GM19099 (cell line): ENCODE measurements at regions not wholly inside any gene's neighbourhood (a gene's known extent, or its start where the extent isn't known, plus 50 kb on each side); places are given as distances from the start of the nearest gene placed in this dataset.

Source experiments
- POLR2A ChIP-seq: IDR thresholded peaks from 3 replicates; pipeline ENCODE4 v1.6.1; 2011; ENCODE audit warnings: low read depth; ENCODE audit not compliant: insufficient read length; ENCODE audit errors: extremely low read depth

- no peak for TF ChIP-seq POLR2A
These were observed 232.3 kb downstream of the HAUS1 start for GRCh38 chr18:46336278-46337111.

DNA sequence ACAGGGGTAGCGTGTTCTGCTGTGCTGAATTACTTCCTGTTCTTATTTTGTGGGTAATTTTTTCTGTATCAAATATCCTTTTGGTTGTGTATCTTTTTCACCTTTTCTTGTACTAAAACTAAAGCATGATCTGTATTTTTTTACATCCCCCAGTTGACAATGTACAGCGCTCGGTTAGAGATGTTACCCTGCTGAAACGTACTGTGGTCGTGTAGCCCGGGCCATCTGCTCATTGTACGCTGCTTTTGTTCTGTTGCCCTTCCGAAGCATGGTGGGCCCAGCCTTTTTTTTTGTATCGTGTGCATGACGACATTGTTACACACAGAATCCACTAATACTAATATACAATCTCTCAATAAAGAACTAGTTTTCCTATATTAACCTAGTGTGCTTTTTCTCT is 233.1 kb downstream of the HAUS1 start:
- TF ChIP-seq POLR2A, result no peak

DNA sequence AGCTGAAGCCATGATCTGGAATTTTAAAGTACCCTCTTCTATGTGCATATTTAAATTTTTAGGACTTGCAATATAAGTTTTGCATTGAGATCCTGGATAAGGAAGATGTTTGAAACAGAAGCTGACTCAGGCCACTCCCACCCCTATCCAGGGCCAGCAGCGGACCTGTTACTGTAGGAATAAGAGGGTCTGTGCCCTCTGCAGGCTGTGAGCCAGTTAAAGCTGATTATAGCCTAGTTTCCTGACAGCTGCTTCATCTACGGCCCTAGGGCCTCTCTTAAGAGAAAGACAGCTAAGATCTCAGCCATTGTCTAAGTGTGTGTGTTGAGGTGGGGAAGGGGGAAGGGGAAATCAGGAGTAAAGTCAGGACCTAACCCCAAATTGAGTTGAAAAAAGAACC is 234.0 kb downstream of the HAUS1 start:
- TF ChIP-seq POLR2A, result no peak

GRCh38 chr18:46338766-46339165 is 234.6 kb downstream of the HAUS1 start:
- no peak for TF ChIP-seq POLR2A

GRCh38 chr18:46340716-46341115 is 236.5 kb downstream of the HAUS1 start:
- TF ChIP-seq POLR2A, result no peak

- no peak for TF ChIP-seq POLR2A
These were observed 237.9 kb downstream of the HAUS1 start for GRCh38 chr18:46341986-46342525.

DNA sequence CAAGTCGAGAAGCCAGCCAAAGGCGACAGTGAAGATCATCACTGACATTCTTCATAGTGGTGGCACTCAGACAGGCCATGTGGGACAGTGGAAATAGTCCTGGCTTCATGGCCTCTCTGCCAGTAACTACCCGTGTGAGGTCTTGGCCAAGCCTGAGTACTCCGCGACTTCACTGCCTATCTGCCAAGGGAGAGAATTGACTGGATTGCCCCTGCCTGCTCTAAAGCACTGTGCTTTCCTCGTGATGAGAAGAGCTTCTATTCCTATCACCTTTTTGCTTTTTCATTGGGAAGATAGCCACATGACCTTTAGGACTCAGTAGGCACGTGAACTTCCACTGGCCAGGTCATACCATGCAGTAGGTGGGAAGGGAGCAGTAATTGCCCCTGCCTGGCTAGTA is 239.3 kb downstream of the HAUS1 start:
- TF ChIP-seq POLR2A, result no peak

GRCh38 chr18:46343931-46344372 is 239.8 kb downstream of the HAUS1 start:
- TF ChIP-seq POLR2A, result no peak

DNA sequence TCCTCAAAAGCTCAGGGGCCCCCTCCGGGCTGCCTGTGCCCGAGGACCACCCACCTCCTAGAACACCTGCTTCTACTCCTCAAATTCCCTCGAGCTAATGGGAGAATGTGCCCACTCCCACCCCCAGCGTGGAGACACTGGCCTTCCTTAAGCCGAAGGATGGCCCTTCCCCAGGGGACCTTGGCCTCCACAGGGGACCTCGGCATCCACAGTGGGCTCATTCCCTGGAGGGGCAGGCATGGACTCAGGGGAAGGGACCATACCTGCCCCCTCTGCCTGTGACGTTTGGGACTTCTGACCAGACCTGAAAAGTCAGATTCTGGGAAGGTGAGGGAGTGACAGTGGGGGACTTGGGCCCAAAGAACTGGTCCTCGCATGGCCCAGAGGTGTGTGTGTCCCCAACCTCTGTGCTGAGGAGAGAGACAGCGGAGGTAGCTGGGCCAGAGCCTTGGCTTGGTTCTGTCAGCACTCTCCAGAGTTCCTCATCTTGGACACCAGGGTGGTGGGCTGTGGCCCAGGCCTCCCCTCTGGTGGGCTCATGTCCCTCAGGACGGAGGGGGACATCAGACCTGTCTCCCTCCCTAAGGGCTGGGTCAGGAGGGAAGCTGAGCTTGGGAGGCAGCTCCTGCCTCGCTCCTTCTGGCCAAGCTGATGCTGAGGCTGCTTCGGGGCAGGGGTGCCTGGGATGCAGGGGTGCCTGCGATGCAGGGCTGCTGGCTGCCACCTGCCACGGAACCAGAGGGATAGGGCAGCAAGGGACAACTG is 240.4 kb downstream of the HAUS1 start:
- no peak for TF ChIP-seq POLR2A

DNA sequence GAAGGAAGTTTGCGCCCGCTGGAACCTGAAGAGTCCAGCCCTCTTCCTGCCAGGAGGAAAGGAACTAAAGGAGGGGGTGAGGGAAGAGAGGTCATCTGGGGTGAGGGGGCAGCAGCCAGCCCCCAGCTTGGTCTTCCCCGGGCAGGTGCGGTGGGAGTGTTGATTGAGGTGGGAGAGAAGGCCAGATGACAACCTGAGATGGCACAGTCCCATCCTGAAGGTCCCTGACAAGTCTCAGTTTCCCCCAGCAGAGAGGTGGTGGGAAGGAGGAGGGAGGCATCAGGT is 240.9 kb downstream of the HAUS1 start:
- no peak for TF ChIP-seq POLR2A

DNA sequence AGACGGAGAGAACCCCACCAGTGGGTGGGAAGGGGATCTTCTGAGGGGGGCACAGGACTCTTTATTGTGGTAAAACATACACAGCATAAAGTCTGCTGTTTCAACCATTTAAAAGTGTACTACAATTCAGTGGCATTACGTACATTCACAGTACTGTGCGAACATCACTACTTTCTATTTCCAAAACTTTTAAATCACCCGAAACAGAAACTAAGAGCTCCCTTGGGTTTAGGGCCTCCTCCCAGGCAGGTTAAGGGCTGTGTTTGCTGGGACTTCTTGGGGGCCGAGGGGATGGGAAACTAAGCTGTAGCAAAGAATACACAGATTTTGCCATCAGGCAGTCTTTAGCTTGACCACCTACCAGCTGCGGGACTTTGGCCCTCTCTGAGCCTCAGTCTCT is 242.0 kb downstream of the HAUS1 start:
- TF ChIP-seq POLR2A, result no peak

- no peak for TF ChIP-seq POLR2A
These were observed 242.9 kb downstream of the HAUS1 start for GRCh38 chr18:46346896-46347630.

- no peak for TF ChIP-seq POLR2A
These were observed 246.5 kb downstream of the HAUS1 start for GRCh38 chr18:46350598-46351159.

- TF ChIP-seq POLR2A, result no peak
These were observed 248.5 kb downstream of the HAUS1 start for GRCh38 chr18:46352520-46353250.
